HG02884 (cell line): ENCODE measurements at regions not wholly inside any gene's neighbourhood (a gene's known extent, or its start where the extent isn't known, plus 50 kb on each side); places are given as distances from the start of the nearest gene placed in this dataset.
A peak's percentile ranks its signal among the peaks of the same experiment; 100 is the strongest.

Experiments
- ATAC-seq: cut with Tn5 transposase; IDR thresholded peaks from one replicate; pipeline ENCODE4 v1.9.1; 2021; ENCODE audit warnings: mild to moderate bottlenecking, moderate library complexity; ENCODE audit not compliant: unreplicated experiment

DNA sequence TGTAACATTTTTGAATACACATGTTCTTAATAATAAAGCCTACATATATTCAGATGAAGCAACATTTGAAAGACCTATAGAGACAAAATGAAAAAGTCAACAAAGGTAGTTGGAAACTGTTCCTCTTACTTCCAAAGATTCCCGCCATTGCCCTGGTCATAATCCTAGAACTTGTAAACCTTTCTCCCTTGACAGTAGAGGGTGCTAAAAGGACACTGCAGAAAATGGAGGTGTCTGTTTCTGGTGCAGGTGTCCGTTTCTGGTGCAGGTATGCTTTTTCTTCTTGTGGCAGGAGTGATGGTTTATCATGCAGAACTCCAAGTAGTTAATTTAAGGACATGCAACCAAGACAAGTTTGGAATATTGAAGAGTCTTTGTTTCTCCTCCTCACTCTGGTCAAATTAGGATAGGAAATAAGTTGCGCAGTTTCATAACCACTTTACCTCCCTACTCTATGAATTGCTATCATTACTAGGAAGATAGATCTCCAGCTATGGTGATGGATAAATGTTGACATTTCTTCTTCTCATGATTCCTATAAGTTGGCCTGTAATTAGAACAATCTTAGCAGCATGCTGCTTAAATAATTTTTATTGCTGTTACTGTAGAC, 56.0 kb upstream of the FAM174A start:
- peak; percentile 70 for ATAC-seq

DNA sequence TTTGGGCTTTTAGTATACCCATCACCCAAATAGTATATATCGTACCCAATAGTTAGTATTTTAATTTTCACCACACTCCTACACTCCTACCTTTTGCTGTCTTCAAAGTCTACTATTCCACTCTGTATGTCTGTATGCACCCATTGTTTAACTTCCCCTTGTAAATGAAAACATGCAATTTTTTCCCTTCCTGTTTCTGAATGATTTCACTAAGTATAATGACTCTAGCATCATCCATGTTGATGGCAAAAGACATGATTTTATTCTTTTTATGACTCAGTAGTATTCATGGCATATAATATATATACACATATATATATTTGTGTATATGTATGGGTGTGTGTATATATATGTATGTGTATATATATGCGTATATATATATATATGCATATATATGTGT, 63.1 kb upstream of the FAM174A start:
- ATAC-seq = no peak

- ATAC-seq = peak; percentile 87
These were observed 65.4 kb upstream of the FAM174A start for GRCh38 chr5:100469767-100470166.

GRCh38 chr5:100464418-100464817, 70.8 kb upstream of the FAM174A start:
- no peak for ATAC-seq

DNA sequence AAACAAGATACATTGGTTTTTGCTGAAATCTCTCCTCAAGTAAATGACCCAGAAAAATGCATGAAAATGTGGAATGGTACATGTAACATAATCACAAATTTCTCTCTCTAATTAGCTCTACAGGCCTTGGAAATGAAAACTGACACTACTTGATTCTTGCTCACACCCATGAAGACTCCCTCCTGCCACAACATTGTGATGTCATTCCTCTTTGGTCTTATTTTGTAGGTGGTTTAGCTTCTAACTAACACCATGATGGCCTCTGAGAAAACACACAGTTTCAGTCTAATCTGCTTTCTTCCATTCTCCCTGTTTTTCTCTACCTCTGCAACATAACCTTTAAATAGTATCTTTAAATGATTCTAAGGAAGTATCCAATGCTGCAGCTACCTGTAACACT, 78.6 kb upstream of the FAM174A start:
- no peak for ATAC-seq

GRCh38 chr5:100452126-100452525, 83.0 kb upstream of the FAM174A start:
- ATAC-seq = no peak

DNA sequence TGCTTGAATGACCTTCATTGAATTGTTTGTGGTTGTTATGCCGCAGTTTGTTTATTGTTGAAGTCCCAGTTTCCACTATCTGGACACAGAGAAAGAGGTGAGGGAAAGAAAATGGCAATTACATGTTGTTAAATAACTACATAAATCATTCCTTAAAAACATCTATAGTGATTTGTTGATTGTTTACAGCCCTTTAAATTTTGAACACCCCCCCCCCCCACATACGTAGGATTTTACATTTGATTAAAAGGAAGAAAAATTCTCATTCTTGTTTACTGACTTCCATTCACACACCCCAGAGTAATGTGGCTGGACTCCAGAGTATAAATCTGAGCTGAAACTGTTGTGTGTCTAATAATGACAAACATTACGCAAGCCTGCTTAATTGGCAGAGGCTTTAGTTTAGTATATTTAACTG, 87.1 kb upstream of the FAM174A start:
- no peak for ATAC-seq

DNA sequence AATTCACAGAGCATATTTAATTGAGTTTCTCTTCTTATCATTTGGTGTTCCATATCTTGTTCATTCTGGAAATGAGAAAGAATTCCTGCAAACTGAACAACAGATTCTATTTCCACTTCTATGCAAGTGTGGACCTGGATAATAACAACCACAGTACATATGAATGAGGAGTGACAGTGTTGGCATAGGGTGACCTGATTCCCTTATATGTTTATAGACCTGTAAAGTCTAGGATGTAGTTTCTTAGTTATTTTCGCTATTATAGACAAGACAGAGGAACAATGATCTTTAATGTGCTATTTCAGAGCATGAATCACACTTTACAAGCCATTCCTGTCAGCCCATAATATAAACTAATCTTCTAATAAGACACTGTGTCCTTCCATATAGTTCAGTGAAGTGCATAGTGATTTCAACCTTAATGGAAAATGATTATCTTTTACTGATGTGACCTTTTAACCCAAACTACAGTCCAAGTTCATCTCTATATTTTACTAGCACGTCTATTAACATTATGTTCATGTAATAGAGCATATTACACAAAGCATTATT, 88.2 kb upstream of the FAM174A start:
- ATAC-seq = no peak

DNA sequence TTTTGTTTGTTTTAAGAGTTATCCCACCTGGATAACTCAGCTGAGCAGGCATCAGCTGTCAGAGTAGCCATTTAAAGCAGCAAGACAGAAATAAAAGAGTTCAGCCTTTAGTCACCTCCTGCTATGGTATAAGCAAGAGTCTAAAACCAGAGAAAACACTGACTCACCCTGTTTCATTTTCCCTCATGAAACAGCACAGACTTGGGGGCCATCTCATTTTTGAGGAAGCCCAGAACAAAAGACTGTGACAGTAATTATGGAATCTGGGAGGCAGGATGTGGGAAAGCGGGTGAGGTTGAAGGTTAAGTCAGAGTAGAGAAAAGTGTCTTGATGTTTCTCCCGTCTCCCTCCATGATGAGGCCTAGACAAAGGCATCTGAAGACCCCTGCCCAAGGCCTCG, 90.2 kb upstream of the FAM174A start:
- no peak for ATAC-seq

DNA sequence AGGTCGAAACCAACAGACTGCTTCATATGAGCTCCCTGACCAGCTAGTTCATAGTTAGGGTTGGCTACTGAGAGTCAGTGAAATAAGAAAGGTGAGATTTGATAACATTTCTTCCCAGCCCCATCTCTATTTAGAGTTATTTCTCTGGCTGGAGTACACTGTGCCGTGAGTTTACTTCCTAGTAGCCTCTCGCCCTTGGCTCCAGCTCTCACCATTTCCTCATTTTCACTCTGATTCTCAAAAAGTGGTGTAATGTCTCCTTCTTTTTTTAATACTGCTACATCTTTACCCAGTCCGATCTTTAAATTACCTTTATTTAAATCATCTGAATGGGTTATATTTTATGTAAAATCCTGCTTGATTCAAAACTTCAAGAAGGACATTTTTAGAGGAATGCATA, 100.4 kb upstream of the FAM174A start:
- no peak for ATAC-seq

GRCh38 chr5:100432741-100433140, 102.4 kb upstream of the FAM174A start:
- ATAC-seq = no peak

- ATAC-seq = peak; percentile 79
These were observed 104.6 kb upstream of the FAM174A start for GRCh38 chr5:100430268-100431195.

DNA sequence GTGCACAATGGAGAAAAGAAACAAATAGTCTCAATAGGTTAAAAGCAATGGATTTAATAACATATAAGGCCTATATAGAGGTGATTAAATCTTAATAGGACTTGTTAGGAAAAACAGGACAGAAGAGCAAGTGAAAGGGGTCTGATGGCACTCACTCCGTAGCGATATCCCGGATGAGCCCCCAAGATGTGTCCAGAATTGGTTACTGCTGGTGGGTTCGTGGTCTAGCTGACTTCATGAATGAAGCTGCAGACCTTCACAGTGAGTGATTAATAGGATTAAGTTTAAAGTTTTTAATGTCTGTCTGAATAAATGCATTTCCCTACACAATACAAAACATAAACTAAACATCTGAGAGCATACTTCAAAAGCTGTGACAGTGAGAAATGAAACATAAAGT, 110.4 kb upstream of the FAM174A start:
- no peak for ATAC-seq

GRCh38 chr5:100424017-100424416, 111.2 kb upstream of the FAM174A start:
- ATAC-seq = no peak

DNA sequence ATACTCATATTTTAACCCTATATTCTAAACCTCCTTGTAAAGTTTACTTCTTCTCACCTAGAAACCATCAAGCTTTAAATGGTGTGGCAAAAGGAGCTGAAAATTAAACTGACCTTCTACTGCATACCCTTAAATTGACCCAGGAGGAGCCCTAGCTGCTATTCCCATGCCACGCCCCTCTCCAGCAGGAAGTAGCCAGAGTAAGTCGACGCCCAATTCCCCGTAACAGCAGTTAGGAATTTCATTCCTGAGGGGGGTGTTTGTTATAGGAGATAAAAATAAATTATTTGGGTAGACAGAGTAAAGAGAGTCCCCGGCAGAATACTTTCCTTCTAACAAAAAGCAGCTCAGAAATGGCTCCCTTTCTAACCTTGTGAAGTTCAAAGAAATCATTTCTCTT, 111.8 kb upstream of the FAM174A start:
- no peak for ATAC-seq

- no peak for ATAC-seq
These were observed 113.8 kb upstream of the FAM174A start for GRCh38 chr5:100421360-100421759.

DNA sequence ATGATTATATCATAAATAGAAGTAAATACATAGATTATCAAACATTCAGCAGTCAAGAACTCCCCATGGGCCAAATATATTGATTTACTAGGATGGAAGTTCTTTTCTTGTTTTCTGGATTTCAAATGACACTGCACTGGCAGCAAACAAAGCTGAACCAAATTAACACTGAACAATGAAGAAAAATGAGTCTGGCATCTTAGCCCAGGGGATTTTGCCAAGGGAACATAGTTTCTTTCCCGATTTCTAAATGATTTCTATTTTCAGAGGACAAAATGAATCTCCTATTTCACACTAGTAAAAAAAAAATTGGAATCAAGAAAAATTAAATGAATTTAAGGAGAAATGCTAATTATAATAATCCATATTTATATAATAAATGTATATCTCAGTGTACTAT, 116.9 kb upstream of the FAM174A start:
- ATAC-seq = no peak

DNA sequence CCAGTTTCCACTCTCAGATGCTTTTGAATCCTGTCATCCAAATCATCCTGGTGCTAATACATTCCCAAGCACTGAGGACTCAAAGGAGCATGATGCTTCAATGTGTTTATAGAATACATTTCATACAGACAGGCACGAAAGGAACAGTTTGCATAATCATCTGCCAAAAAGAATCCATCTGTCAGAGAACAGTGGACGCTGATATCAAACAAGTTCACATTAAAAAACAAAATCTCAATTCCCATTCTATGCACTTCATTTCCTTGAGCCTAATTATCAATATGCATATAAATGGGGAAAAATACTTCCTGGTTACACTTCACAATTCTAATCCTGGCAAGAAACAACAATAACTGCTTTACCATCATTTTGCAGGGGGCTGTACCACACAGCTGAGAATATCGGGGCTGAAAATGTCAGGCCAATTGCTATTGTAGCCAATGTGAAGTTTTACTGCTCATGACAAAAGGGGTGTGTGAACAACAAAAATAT, 125.5 kb upstream of the FAM174A start:
- ATAC-seq = no peak

GRCh38 chr5:100407053-100407452, 128.1 kb upstream of the FAM174A start:
- ATAC-seq = no peak

- no peak for ATAC-seq
These were observed 128.5 kb upstream of the FAM174A start for GRCh38 chr5:100406640-100407039.

DNA sequence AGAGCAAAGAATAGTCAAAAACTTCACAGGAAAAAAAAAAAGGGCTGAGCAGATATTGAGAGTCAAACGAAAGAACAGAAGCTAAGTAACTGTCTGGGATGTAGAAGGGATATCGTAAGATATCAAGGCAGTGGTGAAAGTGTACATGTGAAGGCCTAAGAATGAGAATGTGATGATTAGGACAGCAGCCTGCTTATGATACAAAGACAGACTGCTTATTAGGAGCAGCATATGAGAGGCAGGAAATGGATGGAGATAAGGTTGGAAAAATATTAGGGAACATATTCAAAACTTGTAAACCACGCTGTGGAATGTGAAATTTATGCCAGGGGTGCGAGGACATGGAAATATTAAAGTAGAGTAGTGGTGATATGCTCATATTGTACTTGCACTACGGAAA, 133.1 kb upstream of the FAM174A start:
- ATAC-seq = no peak

DNA sequence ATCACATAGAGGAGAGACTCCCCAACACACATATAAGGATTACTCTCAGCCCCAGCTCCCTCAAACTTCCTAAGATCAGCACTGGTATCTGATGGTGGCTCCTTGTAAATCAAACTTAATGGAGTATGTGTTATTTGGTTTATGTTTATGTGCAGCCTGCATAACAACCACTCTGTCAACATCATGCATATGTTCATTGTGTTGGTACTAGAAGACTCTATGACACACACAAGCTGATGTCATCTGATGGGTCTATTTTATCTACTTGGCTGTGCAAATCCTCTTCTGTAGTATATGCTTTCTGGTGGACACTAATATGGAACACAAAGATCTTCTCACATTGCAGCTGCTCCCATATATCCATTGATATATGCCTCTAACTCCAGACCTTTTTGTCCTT, 134.0 kb upstream of the FAM174A start:
- no peak for ATAC-seq
